ENCODE measurements at regions not wholly inside any gene's neighbourhood (a gene's known extent, or its start where the extent isn't known, plus 50 kb on each side); places are given as distances from the start of the nearest gene placed in this dataset.

GRCh38 chr4:81684352-81684751 is 212.6 kb upstream of the RASGEF1B start:
- Mint-ChIP-seq H3K27me3 (ENCODE audit: low read depth in 3 of 3) (no peaks in the 10 kb centered on the region), H3K4me3 (no peak overlapping the region), H3K9me3 (no peaks in the 10 kb centered on the region), H3K4me1 (no peaks in the 10 kb centered on the region), H3K27ac (no peak overlapping the region), H3K36me3 (no peaks in the 10 kb centered on the region)
- intact Hi-C loops (cut with micrococcal nuclease) = no loop called here
- Histone ChIP-seq H3K4me2 (replicated peaks; ENCODE audit: extremely low read depth, low read length, poor library complexity, severe bottlenecking) (no peak overlapping the region), H3K27me3 (ENCODE audit: control insufficient read depth in 2 of 2, insufficient read depth in 2 of 2, low read length in 2 of 2) (no peaks in the 10 kb centered on the region), H3K4me3 (replicated peaks in 1 of 3; ENCODE audit: low read depth in 2 of 3, low read length in 3 of 3) (no peak overlapping the region), H3K36me3 (replicated peaks in 1 of 2; ENCODE audit: control insufficient read depth in 1 of 2, insufficient read depth in 2 of 2, low read length in 2 of 2) (no peaks in the 10 kb centered on the region), H3K9me3 (replicated peaks in 1 of 2; ENCODE audit: control insufficient read depth in 1 of 2, insufficient read depth in 1 of 2, low read length in 2 of 2) (no peaks in the 10 kb centered on the region), H2AFZ (ENCODE audit: insufficient read depth, low read depth, low read length, poor library complexity, severe bottlenecking) (no peak overlapping the region), H4K20me1 (ENCODE audit: insufficient read depth, low read length) (no peaks in the 10 kb centered on the region), H3K4me1 (ENCODE audit: control insufficient read depth in 1 of 2, insufficient read depth in 2 of 2, low read length in 2 of 2) (no peaks in the 10 kb centered on the region), H3K27ac (ENCODE audit: low read depth in 1 of 2, low read length in 2 of 2) (no peak overlapping the region), H3K9ac (ENCODE audit: insufficient read depth, low read length, poor library complexity, severe bottlenecking) (no peak overlapping the region), H3K79me2 (ENCODE audit: insufficient read depth, low read length) (no peaks in the 10 kb centered on the region)
- WGBS (ENCODE audit: insufficient coverage) = 83% methylated on average over 1 of the region's 4 CpGs
- DNase-seq = no peak
- TF ChIP-seq CTCF (IDR thresholded peaks at IDR 0.05) = no peak

- intact Hi-C loops (cut with micrococcal nuclease) = no loop called here
- DNase-seq = no peak
- Histone ChIP-seq H3K27ac (ENCODE audit: low read depth in 1 of 2, low read length in 2 of 2) (no peak overlapping the region), H3K9me3 (replicated peaks in 1 of 2; ENCODE audit: control insufficient read depth in 1 of 2, insufficient read depth in 1 of 2, low read length in 2 of 2) (no peaks in the 10 kb centered on the region), H3K9ac (ENCODE audit: insufficient read depth, low read length, poor library complexity, severe bottlenecking) (no peak overlapping the region), H3K4me1 (ENCODE audit: control insufficient read depth in 1 of 2, insufficient read depth in 2 of 2, low read length in 2 of 2) (no peaks in the 10 kb centered on the region), H4K20me1 (ENCODE audit: insufficient read depth, low read length) (no peaks in the 10 kb centered on the region), H3K27me3 (ENCODE audit: control insufficient read depth in 2 of 2, insufficient read depth in 2 of 2, low read length in 2 of 2) (no peaks in the 10 kb centered on the region), H3K4me2 (replicated peaks; ENCODE audit: extremely low read depth, low read length, poor library complexity, severe bottlenecking) (no peak overlapping the region), H3K36me3 (replicated peaks in 1 of 2; ENCODE audit: control insufficient read depth in 1 of 2, insufficient read depth in 2 of 2, low read length in 2 of 2) (no peaks in the 10 kb centered on the region), H2AFZ (ENCODE audit: insufficient read depth, low read depth, low read length, poor library complexity, severe bottlenecking) (no peak overlapping the region), H3K4me3 (replicated peaks in 1 of 3; ENCODE audit: low read depth in 2 of 3, low read length in 3 of 3) (no peak overlapping the region), H3K79me2 (ENCODE audit: insufficient read depth, low read length) (no peaks in the 10 kb centered on the region)
- 100% methylated on average over 3 of the region's 6 CpGs for WGBS (ENCODE audit: insufficient coverage)
- Mint-ChIP-seq H3K27me3 (ENCODE audit: low read depth in 3 of 3) (no peaks in the 10 kb centered on the region), H3K36me3 (no peaks in the 10 kb centered on the region), H3K27ac (no peak overlapping the region), H3K4me1 (no peaks in the 10 kb centered on the region), H3K9me3 (no peaks in the 10 kb centered on the region), H3K4me3 (no peak overlapping the region)
- no peak for TF ChIP-seq CTCF (IDR thresholded peaks at IDR 0.05)
Observed at GRCh38 chr4:81682492-81682891, 210.8 kb upstream of the RASGEF1B start.

All from CD14-positive monocyte (primary cell).